Stromal cell of bone marrow (primary cell): ENCODE measurements at regions not wholly inside any gene's neighbourhood (a gene's known extent, or its start where the extent isn't known, plus 50 kb on each side); places are given as distances from the start of the nearest gene placed in this dataset.

Source experiments
- DNase-seq: peaks from one replicate; pipeline ENCODE4 v3.0.0-alpha.2; 2012; ENCODE audit warnings: low read depth

DNA sequence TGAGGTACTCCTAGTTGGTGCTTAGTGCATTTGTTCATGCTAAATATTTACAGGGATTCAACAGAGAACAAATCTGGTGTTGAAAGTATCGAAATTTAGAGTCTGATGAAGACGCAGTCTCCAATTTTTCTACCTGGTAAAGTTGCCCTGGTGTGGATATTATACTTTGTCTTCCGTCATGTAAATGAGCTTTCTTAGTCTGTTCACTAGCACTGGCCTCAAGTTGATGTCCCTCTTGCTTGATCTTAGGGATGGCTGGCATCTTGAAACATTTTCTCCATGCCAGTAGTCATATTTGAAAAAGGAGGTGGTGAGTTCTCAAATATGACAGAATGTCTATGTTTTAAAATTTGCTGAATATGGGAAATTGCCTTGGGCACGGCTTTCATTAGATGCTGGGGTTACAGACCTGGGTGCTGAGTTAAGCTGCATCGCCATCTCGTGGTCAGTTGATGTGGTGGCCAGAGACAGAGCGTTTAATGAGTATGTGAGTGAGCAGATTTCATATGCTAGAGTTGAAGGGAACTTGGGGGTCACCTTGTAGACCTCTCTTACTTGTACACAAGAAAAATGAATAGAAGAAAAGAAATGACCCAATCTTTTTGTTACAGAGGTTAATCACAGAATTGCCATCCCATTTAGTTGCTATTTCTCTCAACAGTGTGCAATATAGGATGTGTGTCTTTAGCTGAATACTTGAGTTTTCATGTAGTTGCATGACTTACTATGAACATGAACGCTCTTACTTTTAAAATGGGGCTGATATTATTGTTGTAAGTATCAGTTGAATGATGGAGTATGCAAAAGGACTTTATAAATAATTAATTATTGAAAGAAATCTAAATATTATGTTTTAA lies 172.8 kb upstream of the DCN start:
- DNase-seq: peak; percentile 71

DNA sequence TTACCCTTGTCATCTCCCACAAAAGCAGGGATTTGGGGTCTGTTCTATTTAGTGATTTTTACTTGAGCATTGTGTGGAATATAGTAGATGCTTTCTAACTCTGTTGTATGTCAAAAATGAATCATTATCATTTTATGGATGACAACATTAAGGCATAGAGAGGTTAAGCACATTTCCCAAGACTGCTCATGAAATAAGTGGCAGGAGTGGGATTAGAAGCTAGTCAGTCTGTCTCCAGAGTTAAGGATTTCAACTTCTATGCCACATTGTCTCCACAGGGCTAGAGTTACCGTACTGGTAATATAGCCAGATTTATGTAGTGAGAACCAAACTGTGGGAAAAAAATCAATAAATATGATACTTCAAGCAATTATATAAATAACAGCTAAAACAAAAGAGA lies 170.6 kb upstream of the DCN start:
- no peak for DNase-seq

DNA sequence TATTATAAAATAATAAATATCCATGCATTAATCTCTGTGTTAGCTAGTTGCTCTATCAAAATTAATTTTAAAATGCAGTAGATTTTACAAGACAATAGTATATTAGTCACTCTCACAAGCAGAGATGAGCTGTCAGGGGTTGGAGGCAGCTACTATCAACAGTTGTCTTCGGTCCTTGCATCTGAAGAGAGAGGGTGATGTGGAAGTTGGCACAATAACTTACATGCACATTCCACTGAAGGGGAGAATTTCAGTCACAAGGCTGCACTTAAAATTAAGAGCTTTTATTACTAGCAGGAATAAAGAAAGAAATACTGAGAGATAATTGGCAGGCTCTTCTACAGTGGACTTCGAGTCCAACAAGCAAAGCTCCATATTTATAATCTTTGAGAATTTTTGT lies 166.9 kb upstream of the DCN start:
- no peak for DNase-seq

DNA sequence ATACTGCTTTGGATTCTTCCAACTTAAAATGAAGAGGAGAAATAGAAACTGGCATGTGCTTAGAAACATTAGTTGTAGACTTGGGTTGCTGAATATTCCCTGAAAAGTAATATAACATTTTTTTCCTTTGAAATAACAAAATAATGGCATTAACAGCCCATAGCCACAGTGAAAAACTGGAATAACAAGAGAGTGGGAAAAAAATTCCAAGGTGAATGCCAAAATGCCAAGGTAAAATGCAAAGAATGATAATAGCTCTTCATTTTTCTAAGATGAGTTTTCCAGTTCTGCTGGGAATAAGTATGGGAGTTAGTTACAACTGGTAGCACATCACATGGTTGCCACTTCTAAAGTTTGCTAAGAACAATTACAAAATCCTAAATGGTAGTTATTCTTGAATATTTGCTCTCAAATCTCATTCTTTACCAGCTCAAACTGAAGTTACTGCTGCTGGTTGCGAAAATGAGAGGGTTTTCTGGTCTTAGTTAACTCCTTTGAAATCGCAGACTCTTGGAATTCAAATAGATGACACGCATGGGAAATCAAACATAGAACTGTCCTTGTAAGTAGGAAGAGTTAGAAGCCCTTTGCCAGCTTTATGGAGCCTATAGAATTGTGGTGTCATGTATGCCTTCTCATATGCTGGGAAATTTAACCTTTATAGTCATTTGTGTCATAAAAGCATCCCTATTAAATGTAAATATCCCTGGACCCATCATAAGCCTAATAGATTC lies 165.0 kb upstream of the DCN start:
- DNase-seq: no peak

DNA sequence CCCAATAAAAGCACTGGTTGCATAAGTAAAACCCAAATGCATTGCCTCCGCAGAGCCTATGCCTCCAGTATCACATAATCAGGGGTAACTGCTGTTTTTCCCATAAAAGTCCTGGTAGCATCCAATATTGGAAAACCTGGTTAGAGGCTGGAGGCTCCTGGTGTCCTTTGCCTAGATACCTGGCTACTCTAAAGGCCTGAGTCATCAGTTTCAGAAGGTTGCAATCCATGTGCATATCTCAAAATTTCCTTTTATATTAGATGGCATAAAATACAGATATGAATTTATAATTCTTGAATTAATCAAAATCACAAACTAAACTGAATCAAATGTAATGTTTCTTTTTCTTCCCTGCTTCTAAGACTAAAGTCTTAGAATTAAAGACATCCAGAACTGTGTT lies 164.2 kb upstream of the DCN start:
- DNase-seq: no peak

DNA sequence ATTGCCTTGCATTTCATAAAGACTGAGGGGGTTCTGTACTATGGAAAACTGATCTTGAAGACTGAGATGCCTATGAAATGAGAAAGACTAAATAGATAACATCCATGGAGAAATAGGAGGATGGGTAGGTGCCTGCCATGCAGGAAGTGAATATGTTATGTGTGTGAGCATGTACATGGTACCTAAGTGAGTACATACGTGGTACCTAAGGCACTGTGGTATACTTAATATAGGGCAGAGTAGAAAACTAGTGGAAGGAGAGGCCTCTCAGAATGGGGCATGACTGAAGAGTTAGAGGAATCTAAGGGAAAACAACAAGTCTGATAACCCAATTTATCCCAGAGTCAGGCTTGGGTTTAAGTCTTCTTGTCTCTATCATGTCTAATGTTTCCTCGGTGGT lies 161.8 kb upstream of the DCN start:
- DNase-seq: no peak

DNA sequence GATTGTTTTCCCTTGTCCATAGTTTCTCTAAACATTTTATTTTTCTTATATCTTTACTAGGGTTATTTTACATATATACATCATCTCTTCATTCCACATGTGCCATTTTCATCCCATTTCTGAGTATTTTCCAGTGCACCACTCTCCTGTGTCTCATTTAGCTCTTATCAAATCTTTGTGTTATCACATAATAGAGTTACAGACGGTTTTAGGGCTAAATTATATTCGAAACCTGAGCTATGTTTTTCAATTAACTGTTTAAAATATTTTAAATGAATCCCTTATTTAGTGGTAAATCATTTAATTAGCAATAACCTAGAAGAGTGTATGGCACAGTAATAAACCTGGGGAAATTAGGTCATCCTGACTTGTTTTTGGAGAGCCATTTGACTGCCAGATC lies 160.4 kb upstream of the DCN start:
- DNase-seq: no peak

DNA sequence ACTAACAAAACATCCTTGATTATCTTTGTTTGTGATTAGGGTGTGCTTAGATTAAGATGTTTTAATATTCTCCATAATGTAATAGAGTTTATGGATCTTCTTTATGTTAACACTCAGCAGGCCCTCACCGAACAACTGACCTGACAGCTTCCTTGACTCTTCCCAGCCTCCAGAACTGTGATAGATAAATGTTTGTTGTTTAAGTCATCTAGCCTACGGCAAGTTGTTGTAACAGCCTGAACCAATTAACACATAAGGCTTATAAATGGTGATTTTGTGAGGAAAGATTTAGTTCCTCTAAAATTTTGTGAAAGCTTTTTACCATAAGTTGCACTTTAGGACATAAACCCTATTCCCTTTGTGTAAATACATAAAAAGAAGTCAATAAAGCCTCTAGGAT lies 156.5 kb upstream of the DCN start:
- no peak for DNase-seq

DNA sequence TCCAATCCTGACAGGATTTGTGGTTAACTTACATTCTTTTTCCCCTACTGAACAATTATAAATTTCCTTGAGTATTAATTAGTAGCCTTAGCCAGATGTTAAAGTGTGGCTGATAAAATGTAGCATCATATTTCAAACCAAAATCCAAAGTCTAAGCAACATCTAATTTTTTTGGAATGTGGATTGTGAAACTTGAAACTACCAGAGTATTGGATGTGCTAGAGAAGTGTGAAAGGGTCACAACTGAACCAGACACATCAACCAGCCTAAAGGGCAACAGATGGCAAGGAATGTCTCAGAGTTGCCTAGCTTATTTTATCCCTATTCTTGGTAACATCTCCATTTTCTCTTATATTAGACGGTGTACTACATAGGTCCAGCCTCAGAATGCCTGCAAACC lies 153.1 kb upstream of the DCN start:
- DNase-seq: no peak

DNA sequence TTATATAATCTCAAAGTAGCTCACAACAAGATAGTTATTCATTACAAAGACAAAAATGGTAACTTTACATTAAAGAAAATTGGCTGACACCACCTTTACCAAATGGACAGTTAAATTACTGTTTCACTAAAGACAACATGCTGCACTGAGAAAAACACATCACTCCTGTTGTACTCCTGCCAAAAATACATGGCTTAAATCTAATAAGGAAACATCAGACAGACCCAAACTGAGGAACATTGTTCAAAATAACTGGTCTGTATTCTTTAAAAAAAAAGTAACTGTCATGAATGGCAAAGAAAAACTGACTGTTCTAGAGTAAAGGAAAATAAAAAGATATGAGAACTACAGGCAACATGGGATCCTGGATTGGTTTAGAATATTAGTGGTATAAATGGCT lies 151.3 kb upstream of the DCN start:
- DNase-seq: no peak

DNA sequence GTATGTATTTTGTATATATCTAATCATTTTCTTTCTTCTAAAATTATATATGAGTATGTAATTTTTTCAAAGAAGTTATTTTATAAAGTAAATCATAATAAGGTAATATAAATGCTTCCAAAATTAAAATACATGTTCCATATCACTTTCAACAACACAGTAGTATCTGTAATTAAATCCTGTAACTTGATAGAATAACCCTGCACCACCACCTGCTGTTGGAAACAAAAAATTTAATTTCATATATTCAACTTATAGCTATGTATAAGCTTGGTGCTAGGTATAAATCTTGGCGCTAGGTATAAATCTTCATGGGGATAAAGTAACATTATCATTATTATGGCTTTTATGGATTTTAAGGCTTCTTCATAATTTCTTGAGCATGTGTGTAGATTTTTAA lies 149.7 kb upstream of the DCN start:
- no peak for DNase-seq

DNA sequence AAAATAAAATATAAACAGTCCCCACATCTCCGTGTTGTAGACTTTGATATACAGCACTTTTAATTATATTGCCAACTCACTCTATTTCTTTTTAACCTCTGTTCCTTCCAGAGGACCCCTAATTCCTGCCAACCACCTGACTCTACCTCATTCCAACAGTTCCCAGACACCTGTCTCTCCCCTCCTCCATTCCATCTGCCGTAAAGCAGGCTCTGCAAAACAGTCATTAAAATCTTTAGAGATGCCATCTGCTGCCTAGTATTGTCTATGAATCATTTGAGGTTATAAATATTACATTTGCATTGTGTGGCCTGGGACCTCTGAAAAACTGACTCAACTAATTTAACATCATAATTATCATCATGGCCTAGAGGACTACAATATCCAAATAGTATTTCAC lies 148.8 kb upstream of the DCN start:
- no peak for DNase-seq

DNA sequence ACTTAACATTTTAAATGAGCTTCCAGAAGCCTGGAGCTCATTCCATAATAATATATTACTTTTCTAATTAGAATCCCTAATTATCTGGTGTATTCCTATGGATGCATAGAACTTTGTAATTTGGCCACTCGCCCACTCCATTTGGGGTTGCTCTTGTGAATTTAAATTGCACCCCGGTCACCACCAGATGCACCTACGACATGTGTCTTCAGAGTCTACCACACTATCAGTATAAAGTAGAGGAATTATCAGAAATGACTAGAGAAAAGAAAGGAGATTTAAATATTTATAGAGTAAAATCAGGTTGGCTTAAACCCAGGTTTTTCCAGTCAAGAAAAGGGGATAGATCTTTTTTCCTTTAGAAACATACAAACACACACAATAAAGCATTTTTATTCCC lies 145.8 kb upstream of the DCN start:
- no peak for DNase-seq

DNA sequence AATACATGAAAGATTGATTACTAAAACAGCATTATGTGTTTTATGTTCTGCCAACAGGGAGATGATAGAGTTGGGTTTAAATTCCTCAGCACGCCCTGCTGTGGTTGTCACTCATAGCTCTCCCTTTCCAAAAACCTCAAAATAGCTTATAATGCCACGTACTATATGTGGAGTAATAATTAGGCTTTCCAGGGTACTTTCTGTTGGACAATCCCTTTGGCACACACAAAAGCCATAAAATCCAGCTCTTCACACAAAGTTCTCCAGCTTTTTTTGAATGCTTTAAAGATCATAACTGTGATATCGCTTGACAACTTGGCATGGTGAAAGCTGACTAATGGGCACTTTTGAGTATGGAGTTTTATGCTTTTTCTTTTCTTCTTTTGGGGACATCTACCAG lies 145.3 kb upstream of the DCN start:
- peak; percentile 46 for DNase-seq

DNA sequence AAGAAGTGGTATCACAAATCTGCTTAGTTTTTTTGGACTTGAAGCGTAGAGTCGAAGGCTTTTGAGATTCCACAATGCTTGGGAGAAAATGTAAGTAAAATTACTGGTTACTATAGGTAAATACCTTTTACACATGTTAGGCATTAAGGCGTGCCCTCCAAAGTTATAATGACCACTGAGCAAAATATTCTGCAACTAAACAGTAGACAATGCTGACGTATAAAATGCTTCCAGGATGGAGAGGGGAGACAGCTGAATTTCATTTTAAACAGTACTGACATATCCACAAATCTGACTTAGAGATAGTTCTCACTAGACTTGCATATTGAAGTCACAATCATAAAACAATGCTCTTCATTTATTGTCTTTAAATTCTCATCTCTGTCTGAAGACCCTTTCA lies 144.5 kb upstream of the DCN start:
- DNase-seq: no peak

DNA sequence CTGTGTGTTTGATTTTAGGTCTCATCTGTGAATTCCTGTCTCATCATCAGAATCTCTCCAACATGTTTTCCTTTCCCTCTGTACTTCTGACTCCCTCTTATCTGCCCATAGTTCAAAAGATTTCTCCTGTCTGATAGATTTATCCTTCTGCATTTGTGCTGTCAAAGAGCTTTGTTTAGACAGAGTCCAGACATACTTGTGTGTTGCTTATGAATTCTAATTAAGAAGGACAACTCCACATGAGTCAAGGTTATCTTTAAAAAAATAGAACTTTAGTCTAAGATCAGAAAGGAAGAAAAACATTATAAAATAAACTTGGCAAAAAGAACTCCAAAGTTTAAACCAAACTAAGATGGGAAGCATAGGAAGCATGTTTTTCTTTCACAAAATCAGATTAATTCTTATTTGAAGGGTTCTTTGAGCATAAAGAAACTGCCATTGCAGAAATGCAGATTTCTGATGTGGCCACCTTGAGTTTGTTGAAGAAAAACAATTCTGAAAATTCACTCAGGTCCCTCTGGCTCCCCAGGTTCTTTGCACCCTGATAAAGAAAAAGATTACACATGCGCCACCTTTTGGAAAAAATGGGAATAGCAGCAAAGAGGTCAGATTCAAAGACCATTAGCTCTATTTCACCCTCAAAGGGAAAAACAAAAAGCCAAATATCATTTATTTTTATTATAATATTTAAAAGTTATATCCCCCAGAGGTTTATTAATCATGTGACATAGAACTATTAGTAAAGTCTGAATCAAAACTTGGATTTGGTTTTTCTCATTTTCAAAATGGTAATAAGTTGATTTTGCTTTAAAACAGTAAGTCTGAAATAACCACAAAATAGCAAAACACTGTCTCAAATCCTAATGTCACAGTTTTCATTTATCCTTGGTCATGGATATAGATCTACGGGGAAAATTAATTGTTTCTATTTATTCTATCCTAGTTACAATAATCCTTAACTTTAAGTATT lies 143.7 kb upstream of the DCN start:
- peak; percentile 63 for DNase-seq

DNA sequence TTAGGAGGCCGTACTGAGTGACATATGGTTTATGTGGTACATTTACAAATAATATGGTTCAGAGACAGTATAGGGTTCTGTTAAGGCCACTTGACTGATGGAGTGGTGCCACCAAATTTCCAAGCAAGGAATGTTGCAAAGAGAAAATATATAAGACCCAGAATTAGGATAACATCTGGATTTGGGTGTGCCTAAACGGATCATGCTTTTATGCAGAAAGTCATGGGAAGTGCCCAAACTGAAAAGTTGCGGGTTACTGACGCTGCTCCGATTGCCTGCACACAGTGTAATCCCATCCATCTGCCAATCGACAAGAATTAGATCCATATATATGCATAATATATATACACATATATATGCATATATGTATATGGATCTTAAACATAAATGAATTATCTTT lies 138.4 kb upstream of the DCN start:
- no peak for DNase-seq

DNA sequence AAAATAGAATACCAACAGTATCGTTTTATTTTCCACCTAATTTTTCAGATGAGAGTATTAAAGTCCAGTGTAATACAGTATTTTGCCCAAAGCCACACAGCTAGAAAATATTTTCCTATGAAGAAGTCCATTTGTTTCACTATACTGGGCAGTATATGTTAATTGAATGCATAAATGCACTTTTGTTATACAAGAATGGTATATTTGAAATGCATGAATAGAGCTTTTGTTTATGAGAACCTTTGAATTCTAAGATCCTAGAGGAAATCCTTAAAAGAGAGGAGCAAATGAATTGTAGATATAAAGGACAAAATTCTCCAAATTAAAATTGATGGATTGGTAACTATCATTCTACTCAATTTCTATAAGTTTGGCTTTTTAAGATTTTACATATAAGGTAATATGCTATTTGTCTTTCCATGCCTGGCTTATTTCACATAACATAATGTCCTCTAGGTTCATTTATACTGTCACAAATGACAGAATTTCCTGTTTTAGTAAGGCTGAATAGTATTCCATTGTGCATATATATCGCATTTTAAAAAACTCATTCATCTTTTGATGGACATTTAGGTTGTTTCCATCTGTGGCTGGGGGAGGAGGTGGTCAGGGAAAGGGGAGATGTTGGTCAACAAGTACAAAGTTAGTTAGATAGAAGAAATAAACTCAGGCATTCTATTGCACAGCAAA lies 136.6 kb upstream of the DCN start:
- no peak for DNase-seq

DNA sequence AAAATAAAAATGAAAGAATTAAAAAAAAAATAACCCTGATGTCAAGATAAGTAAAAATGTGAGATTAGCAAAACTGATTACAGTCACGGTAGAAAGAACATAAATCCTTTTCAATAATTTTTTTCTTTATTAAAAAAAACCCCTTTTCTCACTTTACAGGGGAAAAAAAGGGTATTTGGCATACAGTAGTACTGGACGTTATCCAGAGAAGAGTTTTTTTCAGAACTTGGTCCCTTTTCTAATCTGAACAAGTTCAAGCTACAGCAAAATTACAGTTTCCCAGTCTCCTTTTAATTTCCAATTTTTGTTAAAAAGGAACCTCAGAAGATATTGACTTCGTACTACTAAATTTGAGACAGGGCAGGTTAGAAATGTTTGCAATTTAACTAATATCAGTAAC lies 134.7 kb upstream of the DCN start:
- DNase-seq: no peak

DNA sequence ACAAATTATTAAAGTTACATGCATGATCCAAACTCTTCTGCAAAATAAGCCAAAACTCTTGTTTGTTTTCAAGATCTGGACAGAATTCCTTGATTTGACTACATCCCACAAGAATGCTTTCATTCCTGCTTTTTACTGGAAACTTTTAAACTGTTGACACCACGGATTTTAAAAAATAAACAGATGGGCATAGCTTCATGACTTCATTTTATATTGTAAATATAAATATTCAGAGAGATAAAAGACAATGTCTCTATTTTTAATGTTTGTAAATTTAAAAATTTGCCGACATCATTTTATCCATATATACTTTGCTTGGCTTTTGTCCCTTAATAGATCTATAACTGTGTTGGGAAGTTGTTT lies 134.3 kb upstream of the DCN start:
- DNase-seq: no peak

DNA sequence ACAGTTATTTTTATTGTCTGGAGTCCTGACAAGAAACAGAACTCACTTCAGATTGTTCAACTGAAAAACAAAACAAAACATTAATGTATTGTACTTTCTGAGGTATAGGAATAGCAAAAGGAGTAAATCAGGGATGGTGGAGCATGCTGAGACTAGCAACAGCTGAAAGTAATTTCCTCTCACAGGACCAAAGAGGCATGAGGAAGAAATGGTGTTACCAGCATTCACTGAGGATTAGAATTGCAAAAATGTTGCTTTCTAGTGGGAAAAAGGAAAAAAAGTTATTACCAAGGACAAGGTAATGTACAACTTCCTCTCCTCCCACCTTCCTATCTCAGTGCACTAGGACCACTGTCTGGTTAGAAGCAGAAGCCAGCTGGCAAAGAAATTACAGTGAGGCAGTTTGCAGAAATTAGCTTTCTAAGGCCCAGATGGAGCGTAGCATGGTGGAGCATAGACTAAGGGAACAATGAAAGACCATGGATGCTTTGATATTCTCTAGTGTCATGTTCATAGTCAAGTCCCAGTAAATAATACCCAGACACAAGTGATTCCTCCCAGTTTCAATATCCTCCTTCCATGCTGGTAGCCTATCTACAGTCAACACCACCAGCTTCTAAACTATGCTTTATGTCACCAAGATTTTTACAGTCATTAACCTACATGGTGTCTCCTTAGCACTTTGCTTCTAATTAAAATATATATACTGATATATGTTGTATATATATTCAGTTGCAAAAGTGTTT lies 133.7 kb upstream of the DCN start:
- DNase-seq: no peak
